Neural progenitor cell (in vitro differentiated cells): ENCODE measurements at regions not wholly inside any gene's neighbourhood (a gene's known extent, or its start where the extent isn't known, plus 50 kb on each side); places are given as distances from the start of the nearest gene placed in this dataset.

Experiments
- EZH2 ChIP-seq: fragments of 200-600 bp; sonication (generic); IDR thresholded peaks from 2 replicates; pipeline ENCODE4 v1.6.1; 2017; ENCODE audit warnings: antibody characterized with exemption, mild to moderate bottlenecking, moderate library complexity
- EZH2phosphoT487 ChIP-seq: fragments of 200-600 bp; sonication (generic); IDR thresholded peaks from 2 replicates; pipeline ENCODE4 v1.6.1; 2017; ENCODE audit warnings: antibody characterized with exemption
- TF ChIP-seq, protein P1 (sequence below): fragments of 200-600 bp; sonication (generic); IDR thresholded peaks from 2 replicates; pipeline ENCODE4 v1.5.1; 2017; ENCODE audit warnings: antibody characterized with exemption, mild to moderate bottlenecking

GRCh38 chr1:209522826-209523225 is 60.7 kb upstream of the CAMK1G start:
- TF ChIP-seq, protein P1, sequence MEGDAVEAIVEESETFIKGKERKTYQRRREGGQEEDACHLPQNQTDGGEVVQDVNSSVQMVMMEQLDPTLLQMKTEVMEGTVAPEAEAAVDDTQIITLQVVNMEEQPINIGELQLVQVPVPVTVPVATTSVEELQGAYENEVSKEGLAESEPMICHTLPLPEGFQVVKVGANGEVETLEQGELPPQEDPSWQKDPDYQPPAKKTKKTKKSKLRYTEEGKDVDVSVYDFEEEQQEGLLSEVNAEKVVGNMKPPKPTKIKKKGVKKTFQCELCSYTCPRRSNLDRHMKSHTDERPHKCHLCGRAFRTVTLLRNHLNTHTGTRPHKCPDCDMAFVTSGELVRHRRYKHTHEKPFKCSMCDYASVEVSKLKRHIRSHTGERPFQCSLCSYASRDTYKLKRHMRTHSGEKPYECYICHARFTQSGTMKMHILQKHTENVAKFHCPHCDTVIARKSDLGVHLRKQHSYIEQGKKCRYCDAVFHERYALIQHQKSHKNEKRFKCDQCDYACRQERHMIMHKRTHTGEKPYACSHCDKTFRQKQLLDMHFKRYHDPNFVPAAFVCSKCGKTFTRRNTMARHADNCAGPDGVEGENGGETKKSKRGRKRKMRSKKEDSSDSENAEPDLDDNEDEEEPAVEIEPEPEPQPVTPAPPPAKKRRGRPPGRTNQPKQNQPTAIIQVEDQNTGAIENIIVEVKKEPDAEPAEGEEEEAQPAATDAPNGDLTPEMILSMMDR = no peak
- no peak for TF ChIP-seq EZH2
- TF ChIP-seq EZH2phosphoT487 = no peak
